NCI-H1436 (cell line): ENCODE measurements at regions not wholly inside any gene's neighbourhood (a gene's known extent, or its start where the extent isn't known, plus 50 kb on each side); places are given as distances from the start of the nearest gene placed in this dataset.

Experiments
- DNase-seq: peaks from one replicate; lab custom pipeline; 2025; lab: John Stamatoyannopoulos, UW

DNA sequence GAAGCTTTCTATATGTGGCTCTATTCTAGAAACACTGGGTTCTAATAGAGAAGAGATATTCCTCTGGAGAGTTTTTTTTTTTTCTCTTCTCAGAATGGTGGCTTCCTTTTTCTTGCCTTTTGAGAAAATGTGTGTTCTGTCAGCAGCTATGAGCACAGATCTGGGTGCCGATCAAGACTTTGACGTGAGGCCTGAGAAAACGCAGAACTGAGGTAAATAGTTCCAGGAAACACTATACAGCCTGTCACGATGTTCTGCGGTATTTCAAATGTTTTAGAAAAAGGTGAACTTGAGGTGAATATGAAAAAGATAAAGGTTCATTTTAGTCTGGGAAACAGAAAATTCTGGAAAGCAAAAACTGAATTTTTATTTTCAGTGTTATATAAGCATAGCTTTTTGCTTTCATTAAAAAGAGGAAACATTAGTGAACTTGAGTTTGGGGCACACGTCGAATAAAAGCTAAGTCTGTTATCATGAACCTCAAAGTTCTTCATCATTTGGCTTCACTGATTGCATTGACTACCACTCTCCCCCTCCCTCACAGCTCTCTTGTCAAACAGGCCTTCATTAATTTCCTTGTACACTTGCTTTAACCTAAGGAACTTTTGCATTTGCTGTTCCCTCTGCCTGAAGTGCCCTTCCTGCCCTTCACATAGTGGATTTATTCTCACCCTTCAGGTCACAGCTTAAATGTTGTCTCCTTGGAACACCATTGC is 265.1 kb downstream of the NFKBIZ start:
- DNase-seq: no peak

DNA sequence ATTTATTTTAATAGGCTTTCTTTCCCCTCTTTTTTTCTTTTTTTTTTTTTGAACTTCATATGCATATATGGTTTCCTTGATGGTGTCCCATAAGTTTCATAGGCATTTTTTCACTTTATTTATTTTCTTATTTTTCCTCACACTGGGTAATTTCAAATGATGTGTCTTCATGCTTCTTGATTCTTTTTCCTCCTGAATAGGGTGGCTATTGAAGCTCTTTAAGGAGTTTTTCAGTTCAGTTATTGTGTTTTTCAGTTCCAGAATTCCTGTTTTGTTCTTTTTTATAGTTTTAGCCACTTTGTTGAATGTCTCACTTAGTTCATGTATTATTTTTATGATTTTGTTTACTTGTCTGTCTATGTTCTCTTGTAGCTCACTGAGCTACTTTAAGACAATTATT is 273.2 kb downstream of the NFKBIZ start:
- DNase-seq: no peak

DNA sequence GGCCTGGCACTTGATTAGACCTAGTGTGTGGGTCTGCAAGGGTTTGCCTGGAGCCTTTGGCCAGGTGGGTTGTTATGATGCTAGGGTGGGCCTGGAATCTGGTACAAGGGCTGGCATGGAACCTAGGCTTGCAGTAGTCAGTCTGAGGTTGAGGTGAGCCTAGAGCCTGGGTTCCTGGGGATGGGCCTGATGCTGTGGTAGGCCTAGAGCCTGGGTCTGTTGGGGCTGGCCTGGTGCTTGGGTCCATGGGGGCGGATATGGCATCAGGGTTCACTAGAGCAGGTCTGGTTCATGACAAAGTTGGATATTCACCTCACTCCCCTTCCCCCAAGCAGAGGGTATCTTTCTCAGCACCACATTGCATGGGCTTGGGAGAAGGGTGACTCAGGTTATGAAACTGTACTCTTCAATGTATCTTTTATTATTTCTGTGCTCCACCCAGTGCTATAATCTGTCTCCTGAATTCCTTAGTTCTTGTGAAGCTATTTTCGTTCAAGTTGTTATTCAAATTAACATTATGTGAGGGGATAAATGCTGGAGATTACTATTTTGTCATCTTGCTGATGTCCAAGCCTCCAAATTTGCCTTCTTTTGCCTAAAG is 274.4 kb downstream of the NFKBIZ start:
- no peak for DNase-seq

GRCh38 chr3:102124282-102124681 is 275.0 kb downstream of the NFKBIZ start:
- DNase-seq: no peak

DNA sequence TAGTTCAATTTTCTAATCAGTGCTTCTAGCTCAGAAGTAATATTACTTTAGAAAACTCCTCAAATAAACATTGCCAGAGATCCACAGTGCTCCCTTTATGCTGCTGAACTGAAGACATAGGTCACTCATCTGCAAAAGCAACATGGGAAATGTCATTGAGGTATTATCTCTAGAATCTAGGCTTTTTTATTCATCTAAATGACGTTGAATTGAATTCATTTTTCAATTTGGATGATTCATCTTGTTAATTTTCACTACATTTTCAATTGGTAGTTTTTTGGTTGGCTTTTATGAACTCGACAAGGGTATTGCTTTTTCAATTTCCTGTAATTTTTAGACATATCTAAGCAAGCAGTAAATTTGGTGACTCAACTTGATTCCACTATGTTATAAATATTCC is 275.4 kb downstream of the NFKBIZ start:
- no peak for DNase-seq

- DNase-seq: no peak
Observed at GRCh38 chr3:102125197-102125993, 276.1 kb downstream of the NFKBIZ start.

GRCh38 chr3:102125994-102126368 is 276.7 kb downstream of the NFKBIZ start:
- DNase-seq: no peak

DNA sequence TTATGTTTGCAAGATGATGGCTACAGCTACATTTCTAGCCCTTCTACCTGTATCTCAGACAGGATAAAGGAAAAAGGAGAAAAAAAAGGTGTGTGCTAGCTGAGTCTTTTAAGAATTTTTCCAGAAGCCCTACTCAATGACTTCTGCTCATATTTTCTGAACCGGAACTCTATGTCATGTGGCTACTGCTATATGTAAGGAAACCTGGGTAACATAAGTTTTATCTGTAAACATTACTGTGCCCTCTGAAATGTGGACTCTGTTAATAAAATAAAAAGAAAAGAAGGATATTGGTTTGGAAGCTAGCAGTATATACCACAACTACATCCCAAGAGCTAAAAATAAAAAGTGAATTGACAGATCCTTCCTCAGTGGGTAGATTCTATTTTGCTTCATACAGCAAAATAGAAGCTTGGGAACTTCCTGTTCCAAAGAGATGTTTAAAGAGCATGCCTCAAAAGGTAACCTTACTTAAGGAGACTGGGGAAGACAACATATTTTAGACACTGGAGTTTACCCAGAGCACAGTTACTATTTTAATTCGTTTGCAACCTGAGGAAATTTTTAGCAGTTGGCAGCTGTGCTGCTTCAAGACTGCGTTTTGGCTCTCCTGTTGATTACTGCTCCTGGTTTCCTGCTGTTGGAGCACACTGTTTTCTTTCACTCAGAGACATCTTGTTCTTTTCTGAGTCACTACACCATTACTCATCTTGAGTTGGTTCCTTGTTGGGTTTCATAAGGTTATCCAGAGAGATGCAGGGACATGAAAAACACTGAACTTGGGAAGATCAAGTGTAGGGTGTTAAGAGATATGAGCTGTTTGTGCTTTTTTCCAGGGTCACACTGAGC is 280.7 kb downstream of the NFKBIZ start:
- no peak for DNase-seq

DNA sequence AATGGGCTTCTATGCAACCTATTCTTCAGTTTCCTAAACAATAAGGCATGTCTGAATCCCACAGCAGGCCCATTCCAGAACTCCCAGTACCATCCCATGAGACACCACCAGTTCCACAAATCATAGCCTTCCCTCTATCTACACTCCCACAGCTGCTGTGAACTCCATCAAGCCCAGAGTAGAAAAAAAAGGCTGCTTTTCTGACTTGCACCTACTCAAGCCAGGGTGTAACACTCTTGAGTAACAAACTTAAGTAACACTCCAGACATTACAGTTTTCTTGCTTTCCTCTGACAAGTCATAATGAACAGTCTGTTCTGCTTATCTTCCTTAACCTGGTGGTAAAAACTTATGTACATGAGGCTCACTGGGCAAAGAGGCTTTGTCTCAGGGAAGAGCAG is 283.1 kb downstream of the NFKBIZ start:
- DNase-seq: no peak

DNA sequence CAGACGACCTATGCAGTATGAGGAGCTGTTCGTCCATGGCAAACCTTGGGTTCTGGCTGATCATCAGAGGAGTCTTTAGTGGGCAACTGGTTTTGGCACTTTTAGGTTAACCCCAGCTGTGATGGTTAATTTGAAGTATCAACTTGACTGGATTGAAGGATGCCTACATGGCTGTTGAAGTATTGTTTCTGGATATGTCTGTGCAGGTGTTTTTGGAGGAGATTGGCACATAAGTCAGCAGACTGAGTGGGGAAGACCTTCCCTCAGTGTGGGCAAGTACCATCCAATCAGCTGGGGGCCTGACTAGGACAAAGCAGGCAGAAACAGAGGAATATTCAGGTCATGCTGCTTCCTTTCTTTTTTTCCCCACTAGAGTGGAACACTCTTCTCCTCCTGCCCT is 284.1 kb downstream of the NFKBIZ start:
- DNase-seq: no peak

DNA sequence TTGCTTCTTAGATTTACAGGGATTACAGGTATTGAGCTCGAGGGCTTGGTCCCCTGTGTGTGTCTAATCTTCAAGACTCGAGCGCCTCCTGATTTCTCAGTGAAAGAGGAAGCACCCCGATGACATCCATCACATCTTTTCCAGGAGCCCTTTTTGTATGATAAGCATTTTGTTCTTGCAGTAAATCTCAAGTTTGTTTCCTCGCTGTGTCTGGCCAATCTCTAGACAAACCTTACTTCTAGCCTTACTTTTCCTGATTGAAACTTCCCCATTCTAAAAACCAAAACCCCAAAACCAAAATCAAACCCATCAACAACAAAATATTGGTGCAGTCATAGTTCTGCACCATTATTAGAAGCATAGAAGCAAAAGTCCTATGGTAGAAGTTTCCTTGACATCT is 286.0 kb downstream of the NFKBIZ start:
- no peak for DNase-seq

- no peak for DNase-seq
Observed at GRCh38 chr3:102136183-102136582, 286.9 kb downstream of the NFKBIZ start.

- no peak for DNase-seq
Observed at GRCh38 chr3:102140116-102140515, 290.8 kb downstream of the NFKBIZ start.

GRCh38 chr3:102141096-102141927 is 292.0 kb downstream of the NFKBIZ start:
- no peak for DNase-seq

GRCh38 chr3:102141928-102142239 is 292.6 kb downstream of the NFKBIZ start:
- DNase-seq: no peak

DNA sequence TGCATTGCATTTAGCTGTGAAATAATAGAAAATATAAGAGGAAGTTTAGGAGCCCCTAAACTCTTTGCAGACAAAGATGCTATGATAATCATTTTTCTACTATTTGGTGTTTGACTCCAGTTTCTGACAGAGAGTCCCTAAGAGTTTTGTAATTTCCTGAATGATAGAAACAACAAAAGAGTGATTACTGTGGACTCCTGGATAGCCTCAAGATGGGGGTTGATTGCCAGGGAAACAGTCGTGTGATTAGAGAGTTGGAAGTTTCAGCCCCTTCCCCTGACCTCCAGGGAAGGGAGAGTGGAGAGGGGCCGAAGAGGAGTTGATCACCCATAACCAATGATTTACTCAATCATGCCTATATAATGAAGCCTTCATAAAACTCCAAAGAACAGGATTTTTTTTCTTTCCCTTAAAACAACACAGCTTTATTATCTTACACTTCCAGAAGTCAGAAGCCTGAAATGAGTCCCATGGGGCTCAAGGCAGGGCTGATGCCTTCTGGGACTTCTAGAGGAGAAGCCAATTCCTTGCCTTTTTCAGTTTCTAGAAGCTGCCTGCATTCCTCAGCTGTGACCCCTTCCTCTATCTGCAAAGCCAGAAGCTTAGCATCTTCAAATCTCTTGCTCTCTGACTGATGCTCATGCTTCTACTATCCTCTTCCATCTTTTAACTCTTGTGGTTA is 292.3 kb upstream of the ZPLD1 start:
- no peak for DNase-seq

DNA sequence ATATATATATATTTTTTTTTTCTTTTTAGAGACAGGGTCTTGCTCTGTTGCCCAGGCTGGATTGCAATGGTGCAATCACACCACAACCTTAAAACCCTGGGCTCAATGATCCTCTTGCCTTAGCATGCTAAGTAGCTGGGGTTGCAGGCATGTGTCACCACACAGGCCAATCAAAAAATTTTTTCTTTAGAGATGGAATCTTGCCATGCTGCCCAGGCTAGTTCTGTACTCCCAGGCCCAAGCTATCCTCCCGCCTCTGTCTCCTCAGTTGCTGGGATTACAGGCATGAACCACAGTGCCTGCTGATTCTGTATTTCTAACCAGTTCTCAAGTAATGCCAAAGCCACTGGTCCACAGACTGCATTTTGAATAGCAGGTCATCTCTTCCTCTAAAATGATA is 291.3 kb upstream of the ZPLD1 start:
- no peak for DNase-seq

GRCh38 chr3:102144063-102144462 is 290.8 kb upstream of the ZPLD1 start:
- DNase-seq: no peak

DNA sequence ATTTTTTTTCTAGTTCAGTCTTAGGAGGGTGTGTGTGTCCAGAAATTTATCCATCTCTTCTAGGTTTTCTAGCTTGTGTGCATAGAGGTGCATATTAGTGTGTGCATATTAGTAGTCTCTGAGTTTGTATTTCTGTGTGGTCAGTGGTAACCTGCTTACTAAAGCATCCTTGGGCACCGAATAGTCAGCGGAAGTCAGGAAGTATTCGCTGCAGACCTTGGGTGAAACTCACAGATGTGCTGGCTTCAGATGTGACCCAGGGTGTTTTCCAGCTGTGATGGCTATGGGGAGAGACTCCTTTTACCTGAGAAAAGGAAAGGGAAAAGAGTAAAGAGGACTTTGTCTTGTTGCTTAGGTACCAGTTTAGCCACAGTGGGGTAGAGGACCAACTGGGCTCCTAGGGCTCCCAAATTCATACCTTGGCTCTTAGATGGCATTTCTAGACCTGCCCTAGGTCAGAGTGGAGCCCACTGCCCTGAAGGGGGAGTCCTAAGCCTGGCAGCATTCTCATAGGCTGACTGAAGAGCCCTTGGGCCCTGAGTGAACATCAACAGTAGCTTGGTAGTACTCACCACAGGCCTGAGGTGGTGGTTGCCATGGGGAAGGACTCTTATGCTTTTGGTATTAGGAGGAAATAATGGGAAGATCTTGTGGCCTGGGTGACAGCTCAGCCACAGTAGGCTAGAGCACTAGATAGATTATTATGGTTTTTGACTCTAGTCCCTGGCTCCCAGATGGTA is 286.0 kb upstream of the ZPLD1 start:
- no peak for DNase-seq

DNA sequence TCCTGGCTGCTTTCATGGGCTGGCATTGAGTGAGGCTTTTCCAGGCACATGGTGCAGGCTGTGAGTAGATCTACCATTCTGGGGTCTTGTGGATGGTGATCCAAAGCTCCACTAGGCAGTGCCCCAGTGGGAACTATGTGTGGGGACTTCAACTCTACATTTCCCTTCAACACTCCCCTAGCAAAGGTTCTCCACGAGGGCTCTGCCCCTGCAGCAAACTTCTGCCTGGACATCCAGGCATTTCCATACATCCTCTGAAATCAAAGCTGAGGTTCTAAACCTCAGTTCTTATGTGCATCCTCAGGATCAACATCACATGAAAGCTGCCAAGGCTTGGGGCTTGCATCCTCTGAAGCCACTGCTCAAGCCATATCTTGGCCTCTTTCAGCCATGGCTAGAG is 282.9 kb upstream of the ZPLD1 start:
- DNase-seq: no peak
